ENCODE measurements at regions not wholly inside any gene's neighbourhood (a gene's known extent, or its start where the extent isn't known, plus 50 kb on each side); places are given as distances from the start of the nearest gene placed in this dataset.

GRCh38 chr14:106807493-106807892 lies 1281.1 kb downstream of the TMEM121 start (continued):
- no peak for TF ChIP-seq CSRNP2 (CRISPR knock-in tag; conservative IDR thresholded peaks at IDR 0.05; ENCODE audit: low read depth)
- TF ChIP-seq ZNF691 (CRISPR knock-in tag; IDR thresholded peaks at IDR 0.05; ENCODE audit: borderline replicate concordance, low read depth) = no peak
- no peak for TF ChIP-seq MIER2 (CRISPR knock-in tag; IDR thresholded peaks at IDR 0.05)
- TF ChIP-seq IKZF4 (CRISPR knock-in tag; IDR thresholded peaks at IDR 0.05; ENCODE audit: borderline replicate concordance, low read depth, not compliant biosample characterization) = no peak
- no peak for TF ChIP-seq ZNF761 (CRISPR knock-in tag; conservative IDR thresholded peaks at IDR 0.05)

- DNase-seq (ENCODE audit: low spot score) = no peak
- Histone ChIP-seq H4K20me1 (ENCODE audit: insufficient read depth, low read length) (no peaks in the 10 kb centered on the region), H3K4me1 (ENCODE audit: insufficient read depth, low read length) (no peaks in the 10 kb centered on the region; the same call in 1 of the 2 replicates), H3K27me3 (ENCODE audit: control insufficient read depth in 1 of 2, insufficient read depth in 2 of 2, low read length in 2 of 2) (peaks cover 0 to 16% of the 10 kb centered on the region in 2 experiments; a peak in 2 of 5 replicates), H3K4me2 (ENCODE audit: low read depth, low read length) (no peak overlapping the region), H3K9me3 (ENCODE audit: low read length) (no peaks in the 10 kb centered on the region), H3K27ac (ENCODE audit: extremely low read length, insufficient read depth, low read length) (no peak overlapping the region), H3K36me3 (replicated peaks in 1 of 2; ENCODE audit: control insufficient read depth in 1 of 2, insufficient read depth in 2 of 2, low read length in 2 of 2) (no peaks in the 10 kb centered on the region), H2AFZ (ENCODE audit: low read length) (peak overlapping the region; percentile 5), H3K9ac (ENCODE audit: insufficient read depth, low read depth, low read length) (no peak overlapping the region), H3K4me3 (replicated peaks in 1 of 3; ENCODE audit: insufficient read depth in 1 of 3, low read depth in 2 of 3, low read length in 3 of 3) (no peak overlapping the region), H3K79me2 (ENCODE audit: insufficient read depth, low read length) (no peaks in the 10 kb centered on the region)
- FAIRE-seq = no peak
- ATAC-seq = peak; percentile 57; the same call in 2 of the 3 replicates
- intact Hi-C loops (cut with micrococcal nuclease; ENCODE audit: unreplicated experiment) = no loop called here
- WGBS (ENCODE audit: low lambda C conversion rate) = 0% methylated on average over 3 of the region's 3 CpGs
- no peak for TF ChIP-seq SOX13 (IDR thresholded peaks at IDR 0.05)
- no peak for TF ChIP-seq SOX13 (CRISPR knock-in tag; conservative IDR thresholded peaks at IDR 0.05 in 1 of 2, IDR thresholded peaks at IDR 0.05 in 1 of 2)
- no peak for TF ChIP-seq ZBTB7B (CRISPR knock-in tag; IDR thresholded peaks at IDR 0.05)
- in situ Hi-C loops (cut with HindIII; ENCODE audit: extremely low pct_ligation_motif_present, low pct_unique_long_range_greater_than_20kb) = no loop called here
- no TSS peak for BruUV-seq (replicated peaks)
- ChIA-PET POLR2A (no interaction called here), CTCF (ENCODE audit: low intra/inter-chr PET ratio, low total read pairs) (no interaction called here)
Observed at GRCh38 chr14:106808458-106808857, 1282.1 kb downstream of the TMEM121 start.

All from HepG2 (cell line).